Astrocyte (in vitro differentiated cells and primary cell): ENCODE measurements at regions not wholly inside any gene's neighbourhood (a gene's known extent, or its start where the extent isn't known, plus 50 kb on each side); places are given as distances from the start of the nearest gene placed in this dataset.

Experiments used
- EZH2 ChIP-seq: IDR thresholded peaks from 2 replicates; pipeline ENCODE4 v1.6.1; 2012; ENCODE audit warnings: mild to moderate bottlenecking, low read length, inconsistent platforms; ENCODE audit not compliant: insufficient read depth
- TF ChIP-seq, protein P1 (sequence below): IDR thresholded peaks from 2 replicates; pipeline ENCODE4 v1.5.1; 2011; ENCODE audit warnings: low read depth, mild to moderate bottlenecking, inconsistent platforms, low read length, moderate library complexity; ENCODE audit not compliant: insufficient read depth

DNA sequence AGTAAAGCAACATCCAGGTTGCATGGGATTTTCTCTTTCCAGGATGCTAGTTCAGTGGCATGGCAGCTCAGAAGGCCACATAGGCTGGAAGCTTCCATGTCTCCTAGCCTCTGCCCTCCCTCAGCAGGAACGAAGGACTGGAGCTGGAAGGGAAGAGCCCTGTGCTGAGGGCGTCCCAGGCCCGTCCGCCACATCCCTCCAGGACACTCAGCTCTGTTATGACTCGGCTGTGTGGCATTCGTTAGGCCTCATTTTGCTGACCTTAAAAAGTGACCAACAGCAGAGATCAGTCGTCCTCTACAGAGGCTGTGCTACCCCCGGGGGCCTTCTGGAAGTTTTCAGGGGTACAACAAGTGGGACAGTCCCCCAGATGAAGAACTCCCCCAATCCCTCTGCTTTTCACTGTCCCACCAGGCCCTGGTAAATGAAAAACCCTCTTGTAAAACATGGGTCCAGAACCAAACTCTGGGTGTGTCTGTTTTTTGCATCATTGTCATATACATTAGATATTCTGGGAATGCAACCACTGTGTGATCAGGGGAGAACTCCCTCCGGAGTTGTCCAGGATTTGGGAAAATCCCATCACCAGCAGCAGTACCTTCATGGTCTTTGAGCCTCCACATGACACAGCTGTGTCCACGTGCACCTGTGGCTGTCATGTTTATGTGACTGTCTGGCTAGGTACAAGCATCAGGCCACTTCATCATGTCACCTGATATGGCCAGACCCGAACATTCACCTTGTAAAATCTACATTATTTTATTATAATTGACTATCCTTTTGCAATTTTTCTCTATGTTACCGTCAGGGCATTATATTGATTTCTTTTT is 149.9 kb downstream of the OR4M2 start:
- TF ChIP-seq, protein P1, sequence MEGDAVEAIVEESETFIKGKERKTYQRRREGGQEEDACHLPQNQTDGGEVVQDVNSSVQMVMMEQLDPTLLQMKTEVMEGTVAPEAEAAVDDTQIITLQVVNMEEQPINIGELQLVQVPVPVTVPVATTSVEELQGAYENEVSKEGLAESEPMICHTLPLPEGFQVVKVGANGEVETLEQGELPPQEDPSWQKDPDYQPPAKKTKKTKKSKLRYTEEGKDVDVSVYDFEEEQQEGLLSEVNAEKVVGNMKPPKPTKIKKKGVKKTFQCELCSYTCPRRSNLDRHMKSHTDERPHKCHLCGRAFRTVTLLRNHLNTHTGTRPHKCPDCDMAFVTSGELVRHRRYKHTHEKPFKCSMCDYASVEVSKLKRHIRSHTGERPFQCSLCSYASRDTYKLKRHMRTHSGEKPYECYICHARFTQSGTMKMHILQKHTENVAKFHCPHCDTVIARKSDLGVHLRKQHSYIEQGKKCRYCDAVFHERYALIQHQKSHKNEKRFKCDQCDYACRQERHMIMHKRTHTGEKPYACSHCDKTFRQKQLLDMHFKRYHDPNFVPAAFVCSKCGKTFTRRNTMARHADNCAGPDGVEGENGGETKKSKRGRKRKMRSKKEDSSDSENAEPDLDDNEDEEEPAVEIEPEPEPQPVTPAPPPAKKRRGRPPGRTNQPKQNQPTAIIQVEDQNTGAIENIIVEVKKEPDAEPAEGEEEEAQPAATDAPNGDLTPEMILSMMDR: no peak
- TF ChIP-seq EZH2: no peak
